OCI-LY1 (cell line): ENCODE measurements at regions not wholly inside any gene's neighbourhood (a gene's known extent, or its start where the extent isn't known, plus 50 kb on each side); places are given as distances from the start of the nearest gene placed in this dataset.

Experiments
- H2AFZ ChIP-seq: fragments of 200-600 bp; sonication (generic), shearing (Covaris generic); 2 replicates; pipeline ENCODE4 v1.6.0; 2014; ENCODE audit warnings: antibody characterized with exemption, mild to moderate bottlenecking, low read length
- H3F3A ChIP-seq: fragments of 200-600 bp; sonication (generic), shearing (Covaris generic); 2 replicates; pipeline ENCODE4 v1.6.0; 2014; ENCODE audit warnings: mild to moderate bottlenecking, antibody characterized with exemption, low read length, moderate library complexity; ENCODE audit not compliant: insufficient read depth
- H3K27ac ChIP-seq: fragments of 200-600 bp; sonication (generic); 2 replicates; pipeline ENCODE4 v1.5.1; 2014; ENCODE audit warnings: low read length, mixed run types, mild to moderate bottlenecking, low read depth; ENCODE audit not compliant: poor library complexity, severe bottlenecking
- H3K27me3 ChIP-seq: fragments of 200-600 bp; sonication (generic); 2 replicates; pipeline ENCODE4 v1.6.0; 2014; ENCODE audit warnings: antibody characterized with exemption, mild to moderate bottlenecking, low read length, moderate library complexity; ENCODE audit not compliant: insufficient read depth
- H3K36me3 ChIP-seq: fragments of 200-600 bp; sonication (generic); 2 replicates; pipeline ENCODE4 v1.6.1; 2014; ENCODE audit warnings: mild to moderate bottlenecking, antibody characterized with exemption, low read length, moderate library complexity, mixed read lengths; ENCODE audit not compliant: insufficient read depth
- H3K4me1 ChIP-seq: fragments of 200-600 bp; sonication (generic); 2 replicates; pipeline ENCODE4 v1.5.1; 2014; ENCODE audit warnings: mild to moderate bottlenecking, low read length, moderate library complexity; ENCODE audit not compliant: insufficient read depth, severe bottlenecking
- H3K4me2 ChIP-seq: fragments of 200-600 bp; sonication (generic), shearing (Covaris generic); 2 replicates; pipeline ENCODE4 v1.6.1; 2014; ENCODE audit warnings: low read length
- H3K4me3 ChIP-seq: fragments of 200-600 bp; sonication (generic); 2 replicates; pipeline ENCODE4 v1.5.1; 2014; ENCODE audit warnings: low read length, low read depth, mild to moderate bottlenecking, mixed read lengths; ENCODE audit not compliant: poor library complexity, severe bottlenecking
- H3K79me2 ChIP-seq: fragments of 200-600 bp; shearing (Covaris generic); 2 replicates; pipeline ENCODE4 v1.6.1; 2016; ENCODE audit warnings: mixed run types, low read length, mixed read lengths; ENCODE audit not compliant: insufficient read depth
- H3K9ac ChIP-seq: fragments of 200-600 bp; sonication (generic), shearing (Covaris generic); 2 replicates; pipeline ENCODE4 v1.6.1; 2014; ENCODE audit warnings: mild to moderate bottlenecking, low read length, mixed read lengths
- H3K9me2 ChIP-seq: fragments of 200-600 bp; sonication (generic), shearing (Covaris generic); 2 replicates; pipeline ENCODE4 v1.6.1; 2014; ENCODE audit warnings: low read depth, mild to moderate bottlenecking, low read length, mixed read lengths
- H3K9me3 ChIP-seq: fragments of 200-600 bp; shearing (Covaris generic); 2 replicates; pipeline ENCODE4 v1.6.1; 2014; ENCODE audit warnings: low read length, mixed read lengths
- H4K20me1 ChIP-seq: fragments of 200-600 bp; sonication (generic), shearing (Covaris generic); 2 replicates; pipeline ENCODE4 v1.6.0; 2016; ENCODE audit warnings: mild to moderate bottlenecking, low read length; ENCODE audit not compliant: insufficient read depth
- EZH2 ChIP-seq: fragments of 200-600 bp; sonication (generic), shearing (Covaris generic); IDR thresholded peaks from 2 replicates; pipeline ENCODE4 v1.8.0; 2017; ENCODE audit warnings: borderline replicate concordance, mixed run types, mild to moderate bottlenecking, antibody characterized with exemption, low read length, moderate library complexity, mixed read lengths
- TF ChIP-seq, protein P1 (sequence below): fragments of 200-600 bp; sonication (generic), shearing (Covaris generic); IDR thresholded peaks from 2 replicates; pipeline ENCODE4 v1.5.1; 2017; ENCODE audit warnings: mild to moderate bottlenecking, antibody characterized with exemption, low read length, moderate library complexity, mixed read lengths

DNA sequence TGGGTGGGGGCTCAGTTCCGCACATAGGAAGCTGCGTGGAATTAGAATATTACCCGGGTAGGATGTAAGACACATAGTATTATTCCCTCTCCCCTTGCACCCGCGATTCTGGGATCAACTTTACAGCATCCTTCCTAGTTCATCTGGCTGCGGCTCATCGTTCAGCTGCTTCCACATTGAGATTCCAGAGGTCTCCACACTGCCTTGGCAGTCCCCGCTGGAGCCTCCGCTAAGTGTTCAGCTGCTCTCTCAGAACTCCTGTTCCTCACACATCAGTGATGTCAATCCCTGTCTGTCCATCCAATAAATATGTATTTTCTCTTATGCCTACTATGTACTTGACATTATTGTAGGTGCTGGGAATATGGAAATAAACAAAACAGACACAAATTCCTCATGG, 135.6 kb upstream of the SYT6 start:
- Histone ChIP-seq H3K27me3 (no peaks in the 10 kb centered on the region), H3K27ac (no peak overlapping the region), H3K4me3 (no peak overlapping the region), H3K9ac (no peak overlapping the region), H3K79me2 (no peaks in the 10 kb centered on the region), H2AFZ (no peak overlapping the region), H3K4me1 (no peaks in the 10 kb centered on the region), H3F3A (no peaks in the 10 kb centered on the region), H3K4me2 (no peak overlapping the region), H3K36me3 (no peaks in the 10 kb centered on the region), H4K20me1 (no peaks in the 10 kb centered on the region), H3K9me3 (no peaks in the 10 kb centered on the region), H3K9me2 (no peaks in the 10 kb centered on the region)
- no peak for TF ChIP-seq EZH2
- TF ChIP-seq, protein P1, sequence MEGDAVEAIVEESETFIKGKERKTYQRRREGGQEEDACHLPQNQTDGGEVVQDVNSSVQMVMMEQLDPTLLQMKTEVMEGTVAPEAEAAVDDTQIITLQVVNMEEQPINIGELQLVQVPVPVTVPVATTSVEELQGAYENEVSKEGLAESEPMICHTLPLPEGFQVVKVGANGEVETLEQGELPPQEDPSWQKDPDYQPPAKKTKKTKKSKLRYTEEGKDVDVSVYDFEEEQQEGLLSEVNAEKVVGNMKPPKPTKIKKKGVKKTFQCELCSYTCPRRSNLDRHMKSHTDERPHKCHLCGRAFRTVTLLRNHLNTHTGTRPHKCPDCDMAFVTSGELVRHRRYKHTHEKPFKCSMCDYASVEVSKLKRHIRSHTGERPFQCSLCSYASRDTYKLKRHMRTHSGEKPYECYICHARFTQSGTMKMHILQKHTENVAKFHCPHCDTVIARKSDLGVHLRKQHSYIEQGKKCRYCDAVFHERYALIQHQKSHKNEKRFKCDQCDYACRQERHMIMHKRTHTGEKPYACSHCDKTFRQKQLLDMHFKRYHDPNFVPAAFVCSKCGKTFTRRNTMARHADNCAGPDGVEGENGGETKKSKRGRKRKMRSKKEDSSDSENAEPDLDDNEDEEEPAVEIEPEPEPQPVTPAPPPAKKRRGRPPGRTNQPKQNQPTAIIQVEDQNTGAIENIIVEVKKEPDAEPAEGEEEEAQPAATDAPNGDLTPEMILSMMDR, result no peak

DNA sequence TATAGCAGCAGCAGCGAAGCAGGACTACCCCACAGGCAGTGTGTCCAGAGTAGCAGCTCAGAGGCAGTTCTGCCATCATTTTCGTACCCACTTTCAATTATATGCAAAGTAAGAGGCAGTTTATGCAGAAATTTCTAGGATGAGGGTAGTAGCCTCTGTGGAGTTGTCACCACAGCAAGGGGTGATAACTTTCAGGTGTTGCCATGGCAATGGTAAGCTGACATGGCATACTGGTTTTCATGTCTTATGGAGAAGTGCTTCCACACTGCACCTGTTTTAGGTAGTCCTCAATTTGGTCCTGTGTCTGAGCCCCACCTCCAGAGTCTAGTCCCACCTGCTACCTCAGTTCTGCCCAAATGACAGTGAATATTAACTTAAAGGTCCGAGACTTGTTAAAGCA, 133.3 kb upstream of the SYT6 start:
- H3K27ac ChIP-seq, result no peak overlapping the region
- H3K79me2 ChIP-seq, result no peaks in the 10 kb centered on the region
- no peaks in the 10 kb centered on the region for H3K9me3 ChIP-seq
- H3K27me3 ChIP-seq, result no peaks in the 10 kb centered on the region
- no peak overlapping the region for H3K9ac ChIP-seq
- H3K36me3 ChIP-seq, result no peaks in the 10 kb centered on the region
- no peaks in the 10 kb centered on the region for H3F3A ChIP-seq
- no peaks in the 10 kb centered on the region for H3K4me1 ChIP-seq
- no peaks in the 10 kb centered on the region for H3K9me2 ChIP-seq
- no peak overlapping the region for H2AFZ ChIP-seq
- TF ChIP-seq EZH2, result no peak
- TF ChIP-seq, protein P1, result no peak
- H4K20me1 ChIP-seq, result no peaks in the 10 kb centered on the region
- no peak overlapping the region for H3K4me2 ChIP-seq
- no peak overlapping the region for H3K4me3 ChIP-seq

DNA sequence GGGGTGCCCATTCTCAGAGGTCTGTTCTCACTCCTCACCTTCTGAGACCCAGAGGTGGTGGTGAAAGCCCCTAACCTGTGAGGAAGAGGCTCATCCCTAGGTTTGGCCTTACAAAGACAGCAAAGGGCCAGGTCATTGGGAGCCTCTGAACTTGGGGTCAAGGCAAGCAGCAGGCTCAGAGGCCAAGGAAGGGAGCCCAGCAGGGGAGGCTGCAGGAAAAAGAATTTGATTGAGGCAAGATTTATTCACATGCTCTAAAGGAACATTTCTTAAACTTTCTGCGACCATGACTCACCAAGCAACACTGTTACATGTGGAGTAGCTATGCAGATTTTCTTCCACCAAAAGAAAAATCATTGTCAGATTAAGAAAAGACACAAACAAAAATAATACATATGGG, 132.5 kb upstream of the SYT6 start:
- Histone ChIP-seq H3K4me3 (no peak overlapping the region), H3K27ac (no peak overlapping the region), H3K9me2 (no peaks in the 10 kb centered on the region), H3F3A (no peaks in the 10 kb centered on the region), H3K79me2 (no peaks in the 10 kb centered on the region), H3K4me1 (no peaks in the 10 kb centered on the region), H3K36me3 (no peaks in the 10 kb centered on the region), H3K9me3 (no peaks in the 10 kb centered on the region), H3K27me3 (no peaks in the 10 kb centered on the region), H4K20me1 (no peaks in the 10 kb centered on the region), H3K4me2 (no peak overlapping the region), H2AFZ (no peak overlapping the region), H3K9ac (no peak overlapping the region)
- no peak for TF ChIP-seq EZH2
- TF ChIP-seq, protein P1, result no peak
